Endothelial cell of umbilical vein (primary cell): ENCODE measurements at regions not wholly inside any gene's neighbourhood (a gene's known extent, or its start where the extent isn't known, plus 50 kb on each side); places are given as distances from the start of the nearest gene placed in this dataset.

ENCODE experiments used
- EZH2 ChIP-seq: IDR thresholded peaks from 2 replicates; pipeline ENCODE4 v1.6.1; 2012; ENCODE audit warnings: borderline replicate concordance, low read depth, mild to moderate bottlenecking, moderate library complexity, low read length, inconsistent platforms; ENCODE audit not compliant: severe bottlenecking
- MYC ChIP-seq: IDR thresholded peaks from one replicate; pipeline ENCODE4 v1.6.1; 2011; ENCODE audit warnings: mild to moderate bottlenecking, low read depth, low read length
- POLR2AphosphoS5 ChIP-seq: IDR thresholded peaks from 2 replicates; pipeline ENCODE4 v1.6.1; 2012; ENCODE audit warnings: low read depth, mild to moderate bottlenecking, control low read depth, low read length, moderate library complexity; ENCODE audit not compliant: insufficient read depth
- TF ChIP-seq, protein P1 (sequence below), 2 donors: IDR thresholded peaks; 1 replicate in 1 of 2; 2 replicates in 1 of 2; pipeline ENCODE4 v1.5.1; 2011; ENCODE audit warnings: low read length in 2 of 2, mild to moderate bottlenecking in 2 of 2, moderate library complexity in 2 of 2, control low read depth in 1 of 2, inconsistent platforms in 1 of 2, low read depth in 1 of 2; ENCODE audit not compliant: insufficient read depth in 1 of 2; ENCODE audit errors: extremely low read depth in 1 of 2

DNA sequence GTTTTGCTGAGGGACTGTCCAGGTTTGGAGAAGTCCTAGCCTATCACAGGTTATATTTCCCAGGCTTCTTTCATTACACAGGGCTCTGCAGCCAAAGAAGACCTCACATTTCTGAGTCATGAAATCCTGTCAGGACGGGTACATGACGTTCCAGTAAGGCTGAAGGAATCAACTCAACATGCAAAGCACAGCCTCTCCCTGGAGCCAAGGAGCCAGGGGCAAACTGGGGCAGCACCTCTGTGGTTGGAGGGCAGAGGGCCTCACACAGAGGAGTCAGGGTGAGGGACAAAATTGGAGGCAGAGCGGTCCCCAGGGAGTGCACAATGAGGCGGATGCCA lies 116.3 kb upstream of the GDF10 start:
- TF ChIP-seq, protein P1, sequence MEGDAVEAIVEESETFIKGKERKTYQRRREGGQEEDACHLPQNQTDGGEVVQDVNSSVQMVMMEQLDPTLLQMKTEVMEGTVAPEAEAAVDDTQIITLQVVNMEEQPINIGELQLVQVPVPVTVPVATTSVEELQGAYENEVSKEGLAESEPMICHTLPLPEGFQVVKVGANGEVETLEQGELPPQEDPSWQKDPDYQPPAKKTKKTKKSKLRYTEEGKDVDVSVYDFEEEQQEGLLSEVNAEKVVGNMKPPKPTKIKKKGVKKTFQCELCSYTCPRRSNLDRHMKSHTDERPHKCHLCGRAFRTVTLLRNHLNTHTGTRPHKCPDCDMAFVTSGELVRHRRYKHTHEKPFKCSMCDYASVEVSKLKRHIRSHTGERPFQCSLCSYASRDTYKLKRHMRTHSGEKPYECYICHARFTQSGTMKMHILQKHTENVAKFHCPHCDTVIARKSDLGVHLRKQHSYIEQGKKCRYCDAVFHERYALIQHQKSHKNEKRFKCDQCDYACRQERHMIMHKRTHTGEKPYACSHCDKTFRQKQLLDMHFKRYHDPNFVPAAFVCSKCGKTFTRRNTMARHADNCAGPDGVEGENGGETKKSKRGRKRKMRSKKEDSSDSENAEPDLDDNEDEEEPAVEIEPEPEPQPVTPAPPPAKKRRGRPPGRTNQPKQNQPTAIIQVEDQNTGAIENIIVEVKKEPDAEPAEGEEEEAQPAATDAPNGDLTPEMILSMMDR (IDR thresholded peaks at IDR 0.05; ENCODE audit: extremely low read depth in 1 of 2, insufficient read depth in 1 of 2, low read depth in 1 of 2, low read length in 2 of 2) = no peak
- no peak for TF ChIP-seq MYC
- no peak for TF ChIP-seq EZH2
- TF ChIP-seq POLR2AphosphoS5 = no peak
